ENCODE measurements at regions not wholly inside any gene's neighbourhood (a gene's known extent, or its start where the extent isn't known, plus 50 kb on each side); places are given as distances from the start of the nearest gene placed in this dataset.

DNA sequence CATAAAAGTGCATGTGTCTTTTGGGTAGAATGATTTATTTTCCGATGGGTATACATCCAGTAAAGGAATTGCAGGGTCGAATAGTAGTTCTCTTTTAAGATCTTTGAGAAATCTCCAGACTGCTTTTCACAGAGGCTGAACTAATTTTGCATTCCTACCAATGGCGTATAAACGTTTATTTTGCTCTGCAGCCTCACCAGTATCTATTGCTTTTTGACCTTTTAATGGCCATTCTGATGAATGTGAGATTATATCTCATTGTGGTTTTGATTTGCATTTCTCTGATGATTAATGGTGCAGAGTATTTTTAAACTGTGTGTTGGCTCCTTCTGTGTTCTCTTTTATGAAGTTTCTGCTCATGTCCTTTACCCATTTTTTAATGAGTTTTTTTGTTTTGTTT, 1020.1 kb downstream of the NXPH1 start:
- Histone ChIP-seq H2BK20ac (ENCODE audit: low read depth, low read length) (no peak overlapping the region), H3K9ac (ENCODE audit: low read depth, low read length) (no peak overlapping the region), H2AK5ac (ENCODE audit: low read depth, low read length) (no peak overlapping the region), H3K4me3 (ENCODE audit: insufficient read depth, low read depth, low read length) (no peak overlapping the region), H4K20me1 (ENCODE audit: insufficient read depth, low read length) (no peaks in the 10 kb centered on the region), H3K18ac (ENCODE audit: low read depth, low read length) (no peak overlapping the region), H2AK9ac (replicated peaks; ENCODE audit: low read depth, low read length, poor library complexity) (no peak overlapping the region), H3K27ac (ENCODE audit: insufficient read depth, low read length) (no peak overlapping the region), H2BK15ac (ENCODE audit: low read depth, low read length) (no peak overlapping the region), H2BK120ac (ENCODE audit: low read depth, low read length) (no peak overlapping the region), H2BK5ac (ENCODE audit: low read depth, low read length, poor library complexity, severe bottlenecking) (no peak overlapping the region), H3K4me2 (ENCODE audit: low read depth, low read length) (no peak overlapping the region), H4K8ac (ENCODE audit: low read depth in 2 of 2, low read length in 2 of 2) (no peak overlapping the region), H3K27me3 (ENCODE audit: control insufficient read depth, insufficient read depth, low read length) (no peaks in the 10 kb centered on the region), H3K56ac (ENCODE audit: extremely low read depth, insufficient read depth, low read length) (no peak overlapping the region), H3K9me1 (ENCODE audit: insufficient read depth, low read length) (no peaks in the 10 kb centered on the region), H3K9me3 (ENCODE audit: control insufficient read depth, insufficient read depth, low read length) (peaks cover 2% of the 10 kb centered on the region; the same call in 1 of the 2 replicates), H3K36me3 (ENCODE audit: control insufficient read depth, insufficient read depth, low read length) (no peaks in the 10 kb centered on the region), H4K5ac (ENCODE audit: low read depth, low read length) (no peak overlapping the region), H3K79me1 (ENCODE audit: low read depth in 1 of 2, low read length in 2 of 2) (no peaks in the 10 kb centered on the region), H3K4ac (ENCODE audit: low read depth, low read length) (no peak overlapping the region), H2AFZ (replicated peaks; ENCODE audit: low read length, poor library complexity) (no peak overlapping the region), H3K14ac (replicated peaks; ENCODE audit: low read depth, low read length) (no peak overlapping the region), H3K23ac (ENCODE audit: low read depth, low read length) (no peak overlapping the region), H4K91ac (ENCODE audit: insufficient read depth, low read depth, low read length) (no peak overlapping the region), H3K4me1 (ENCODE audit: control insufficient read depth, insufficient read depth, low read length) (no peaks in the 10 kb centered on the region)
- no TSS peak for BruUV-seq (replicated peaks)
- TF ChIP-seq RAD21 (IDR thresholded peaks at IDR 0.05; ENCODE audit: low read length): no peak
- TF ChIP-seq RCOR1 (IDR thresholded peaks at IDR 0.05; ENCODE audit: insufficient replicate concordance, low read length): no peak
- TF ChIP-seq MXI1 (IDR thresholded peaks at IDR 0.05; ENCODE audit: borderline replicate concordance, low read depth, low read length): no peak
- TF ChIP-seq RFX5 (IDR thresholded peaks at IDR 0.05; ENCODE audit: low read depth, low read length): no peak
- TF ChIP-seq MAFK (IDR thresholded peaks at IDR 0.05; ENCODE audit: low read depth, low read length): no peak
- TF ChIP-seq, protein P1, sequence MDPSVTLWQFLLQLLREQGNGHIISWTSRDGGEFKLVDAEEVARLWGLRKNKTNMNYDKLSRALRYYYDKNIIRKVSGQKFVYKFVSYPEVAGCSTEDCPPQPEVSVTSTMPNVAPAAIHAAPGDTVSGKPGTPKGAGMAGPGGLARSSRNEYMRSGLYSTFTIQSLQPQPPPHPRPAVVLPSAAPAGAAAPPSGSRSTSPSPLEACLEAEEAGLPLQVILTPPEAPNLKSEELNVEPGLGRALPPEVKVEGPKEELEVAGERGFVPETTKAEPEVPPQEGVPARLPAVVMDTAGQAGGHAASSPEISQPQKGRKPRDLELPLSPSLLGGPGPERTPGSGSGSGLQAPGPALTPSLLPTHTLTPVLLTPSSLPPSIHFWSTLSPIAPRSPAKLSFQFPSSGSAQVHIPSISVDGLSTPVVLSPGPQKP (IDR thresholded peaks at IDR 0.05; ENCODE audit: borderline replicate concordance, low read depth, low read length): no peak
- TF ChIP-seq SMC3 (IDR thresholded peaks at IDR 0.05; ENCODE audit: low read depth, low read length): no peak
- no peak for TF ChIP-seq MAZ (IDR thresholded peaks at IDR 0.05; ENCODE audit: borderline replicate concordance, low read depth, low read length)
- TF ChIP-seq CHD1 (IDR thresholded peaks at IDR 0.05; ENCODE audit: low read depth, low read length): no peak
- TF ChIP-seq FOS (IDR thresholded peaks at IDR 0.05; ENCODE audit: low read depth, low read length): no peak
- TF ChIP-seq, protein P2, sequence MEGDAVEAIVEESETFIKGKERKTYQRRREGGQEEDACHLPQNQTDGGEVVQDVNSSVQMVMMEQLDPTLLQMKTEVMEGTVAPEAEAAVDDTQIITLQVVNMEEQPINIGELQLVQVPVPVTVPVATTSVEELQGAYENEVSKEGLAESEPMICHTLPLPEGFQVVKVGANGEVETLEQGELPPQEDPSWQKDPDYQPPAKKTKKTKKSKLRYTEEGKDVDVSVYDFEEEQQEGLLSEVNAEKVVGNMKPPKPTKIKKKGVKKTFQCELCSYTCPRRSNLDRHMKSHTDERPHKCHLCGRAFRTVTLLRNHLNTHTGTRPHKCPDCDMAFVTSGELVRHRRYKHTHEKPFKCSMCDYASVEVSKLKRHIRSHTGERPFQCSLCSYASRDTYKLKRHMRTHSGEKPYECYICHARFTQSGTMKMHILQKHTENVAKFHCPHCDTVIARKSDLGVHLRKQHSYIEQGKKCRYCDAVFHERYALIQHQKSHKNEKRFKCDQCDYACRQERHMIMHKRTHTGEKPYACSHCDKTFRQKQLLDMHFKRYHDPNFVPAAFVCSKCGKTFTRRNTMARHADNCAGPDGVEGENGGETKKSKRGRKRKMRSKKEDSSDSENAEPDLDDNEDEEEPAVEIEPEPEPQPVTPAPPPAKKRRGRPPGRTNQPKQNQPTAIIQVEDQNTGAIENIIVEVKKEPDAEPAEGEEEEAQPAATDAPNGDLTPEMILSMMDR (conservative IDR thresholded peaks at IDR 0.05; ENCODE audit: low read depth, low read length): no peak
- TF ChIP-seq CEBPB (IDR thresholded peaks at IDR 0.05; ENCODE audit: low read depth, low read length): no peak
- TF ChIP-seq POLR2A (IDR thresholded peaks at IDR 0.05; ENCODE audit: low read depth, low read length): no peak
- TF ChIP-seq NFE2L2 (IDR thresholded peaks at IDR 0.05; ENCODE audit: low read depth, low read length): no peak
- TF ChIP-seq, protein P3, sequence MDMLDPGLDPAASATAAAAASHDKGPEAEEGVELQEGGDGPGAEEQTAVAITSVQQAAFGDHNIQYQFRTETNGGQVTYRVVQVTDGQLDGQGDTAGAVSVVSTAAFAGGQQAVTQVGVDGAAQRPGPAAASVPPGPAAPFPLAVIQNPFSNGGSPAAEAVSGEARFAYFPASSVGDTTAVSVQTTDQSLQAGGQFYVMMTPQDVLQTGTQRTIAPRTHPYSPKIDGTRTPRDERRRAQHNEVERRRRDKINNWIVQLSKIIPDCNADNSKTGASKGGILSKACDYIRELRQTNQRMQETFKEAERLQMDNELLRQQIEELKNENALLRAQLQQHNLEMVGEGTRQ (IDR thresholded peaks at IDR 0.05; ENCODE audit: low read depth, low read length): no peak
- TF ChIP-seq BHLHE40 (IDR thresholded peaks at IDR 0.05; ENCODE audit: low read depth, low read length): no peak
- in situ Hi-C loops (cut with MboI; ENCODE audit: low sequenced_read_pairs) (no loop called here), intact Hi-C loops (cut with micrococcal nuclease) (no loop called here), dilution Hi-C loops (cut with HindIII; ENCODE audit: low sequenced_read_pairs, unreplicated experiment) (no loop called here)
- DNase-seq (no peak), ATAC-seq (ENCODE audit: low read depth) (no peak)
- ChIA-PET CTCF (no interaction called here), POLR2A (ENCODE audit: unreplicated experiment) (no interaction called here)
- no CpG with 5 or more reads among the region's 4 CpGs for whole genome bisulfite sequencing, 2 experiments (ENCODE audit: extremely low coverage in 2 of 2, insufficient read length in 1 of 2)

Data from IMR-90 (cell line).